CD4-positive, alpha-beta T cell treated with Interleukin-17A for 4 hours (primary cell): ENCODE measurements at regions not wholly inside any gene's neighbourhood (a gene's known extent, or its start where the extent isn't known, plus 50 kb on each side); places are given as distances from the start of the nearest gene placed in this dataset.

Source experiments
- DNase-seq: peaks from one replicate; pipeline ENCODE4 v3.0.0-alpha.2; 2020; ENCODE audit warnings: mixed read lengths

- DNase-seq = no peak
These were observed 315.6 kb downstream of the LPIN1 start for GRCh38 chr2:12062053-12062395.

- no peak for DNase-seq
These were observed 316.8 kb downstream of the LPIN1 start for GRCh38 chr2:12063210-12063609.

- no peak for DNase-seq
These were observed 317.7 kb downstream of the LPIN1 start for GRCh38 chr2:12064153-12064552.

GRCh38 chr2:12066116-12066515, 319.7 kb downstream of the LPIN1 start:
- no peak for DNase-seq

GRCh38 chr2:12066986-12067385, 320.6 kb downstream of the LPIN1 start:
- no peak for DNase-seq

- no peak for DNase-seq
These were observed 322.5 kb downstream of the LPIN1 start for GRCh38 chr2:12068796-12069538.

- DNase-seq = no peak
These were observed 323.7 kb downstream of the LPIN1 start for GRCh38 chr2:12070153-12070552.

- no peak for DNase-seq
These were observed 324.1 kb downstream of the LPIN1 start for GRCh38 chr2:12070581-12070980.

GRCh38 chr2:12071318-12071717, 324.9 kb downstream of the LPIN1 start:
- DNase-seq = no peak

GRCh38 chr2:12073217-12073852, 326.9 kb downstream of the LPIN1 start:
- DNase-seq = no peak

- DNase-seq = no peak
These were observed 327.9 kb downstream of the LPIN1 start for GRCh38 chr2:12074126-12074844.

- no peak for DNase-seq
These were observed 328.4 kb downstream of the LPIN1 start for GRCh38 chr2:12074845-12075217.

- no peak for DNase-seq
These were observed 329.2 kb downstream of the LPIN1 start for GRCh38 chr2:12075603-12076002.

- no peak for DNase-seq
These were observed 330.4 kb downstream of the LPIN1 start for GRCh38 chr2:12076810-12077209.

- no peak for DNase-seq
These were observed 333.9 kb downstream of the LPIN1 start for GRCh38 chr2:12080360-12080759.

GRCh38 chr2:12081481-12082210, 335.2 kb downstream of the LPIN1 start:
- peak; percentile 22 for DNase-seq

GRCh38 chr2:12083081-12083581, 336.7 kb downstream of the LPIN1 start:
- DNase-seq = no peak

- DNase-seq = no peak
These were observed 337.4 kb downstream of the LPIN1 start for GRCh38 chr2:12083713-12084419.

- no peak for DNase-seq
These were observed 340.7 kb downstream of the LPIN1 start for GRCh38 chr2:12087175-12087574.

GRCh38 chr2:12087671-12088380, 341.4 kb downstream of the LPIN1 start:
- DNase-seq = no peak

- DNase-seq = no peak
These were observed 342.6 kb downstream of the LPIN1 start for GRCh38 chr2:12089001-12089400.

- DNase-seq = no peak
These were observed 343.1 kb downstream of the LPIN1 start for GRCh38 chr2:12089496-12089895.
